Right renal cortex interstitium (tissue), 3 donors: ENCODE measurements at regions not wholly inside any gene's neighbourhood (a gene's known extent, or its start where the extent isn't known, plus 50 kb on each side); places are given as distances from the start of the nearest gene placed in this dataset.
"Not testable (repeated sequence)": the region's sequence is repeated elsewhere in the genome, so short reads cannot be mapped to it uniquely, and the experiment has no call there.

Experiments
- DNase-seq, 3 donors: peaks; one replicate each; pipeline ENCODE4 v3.0.0-alpha.2; 2013; ENCODE audit warnings: low read depth in 3 of 3, low spot score in 2 of 3

GRCh38 chr17:27049104-27049784 is 244.7 kb upstream of the WSB1 start:
- DNase-seq = no peak

- DNase-seq = no peak
Measured at GRCh38 chr17:27065588-27065987, 228.3 kb upstream of the WSB1 start.

- no peak for DNase-seq
Measured at GRCh38 chr17:27066315-27066714, 227.6 kb upstream of the WSB1 start.

GRCh38 chr17:27069842-27070508 is 223.9 kb upstream of the WSB1 start:
- DNase-seq = no peak

GRCh38 chr17:27070836-27071235 is 223.1 kb upstream of the WSB1 start:
- no peak for DNase-seq

GRCh38 chr17:27072885-27073284 is 221.0 kb upstream of the WSB1 start:
- DNase-seq = no peak

GRCh38 chr17:27076814-27077213 is 217.1 kb upstream of the WSB1 start:
- DNase-seq = no peak

- DNase-seq = no peak
Measured at GRCh38 chr17:27078296-27078695, 215.6 kb upstream of the WSB1 start.

- no peak for DNase-seq
Measured at GRCh38 chr17:27079660-27080059, 214.3 kb upstream of the WSB1 start.

- DNase-seq = no peak
Measured at GRCh38 chr17:27081002-27081638, 212.8 kb upstream of the WSB1 start.

- DNase-seq = no peak
Measured at GRCh38 chr17:27082023-27082774, 211.7 kb upstream of the WSB1 start.

GRCh38 chr17:27082775-27083154 is 211.1 kb upstream of the WSB1 start:
- no peak for DNase-seq

GRCh38 chr17:27083408-27084185 is 210.3 kb upstream of the WSB1 start:
- no peak for DNase-seq

- no peak for DNase-seq
Measured at GRCh38 chr17:27085517-27085916, 208.4 kb upstream of the WSB1 start.

- no peak for DNase-seq
Measured at GRCh38 chr17:27086526-27086925, 207.4 kb upstream of the WSB1 start.

GRCh38 chr17:27087935-27088766 is 205.8 kb upstream of the WSB1 start:
- no peak for DNase-seq

GRCh38 chr17:27088767-27089078 is 205.2 kb upstream of the WSB1 start:
- no peak for DNase-seq

- not testable (repeated sequence) for DNase-seq
Measured at GRCh38 chr17:27089079-27089928, 204.6 kb upstream of the WSB1 start.

GRCh38 chr17:27089929-27090247 is 204.0 kb upstream of the WSB1 start:
- no peak for DNase-seq
